Activated CD4-positive, alpha-beta T cell treated with anti-CD3 and anti-CD28 coated beads, Interleukin-2, amount 10 ng/mL, durations not matched to agents 7 days and 5 days (primary cell): ENCODE measurements at regions not wholly inside any gene's neighbourhood (a gene's known extent, or its start where the extent isn't known, plus 50 kb on each side); places are given as distances from the start of the nearest gene placed in this dataset.

ENCODE experiments used
- CTCF ChIA-PET: fragments of 350-600 bp; sonication (Branson Sonifier 250); formaldehyde crosslinking; loops from one replicate; lab custom pipeline; 2021; ENCODE audit warnings: antibody characterized with exemption; lab: Charles Lee
- POLR2A ChIA-PET: fragments of 350-600 bp; sonication (Branson Sonifier 250); formaldehyde crosslinking; loops from one replicate; lab custom pipeline; 2021; ENCODE audit warnings: antibody characterized with exemption; lab: Charles Lee
- DNase-seq: peaks from one replicate; pipeline ENCODE4 v3.0.0-alpha.2; 2020
- H3K27ac Mint-ChIP-seq: one replicate; pipeline ENCODE4 v1.8.0; 2021; ENCODE audit warnings: mild to moderate bottlenecking, moderate library complexity, mixed read lengths
- H3K27me3 Mint-ChIP-seq: one replicate; pipeline ENCODE4 v1.8.0; 2021; ENCODE audit warnings: mixed read lengths
- H3K36me3 Mint-ChIP-seq: one replicate; pipeline ENCODE4 v1.8.0; 2021; ENCODE audit warnings: low read depth, mixed read lengths
- H3K4me1 Mint-ChIP-seq: one replicate; pipeline ENCODE4 v1.8.0; 2021; ENCODE audit warnings: mixed read lengths
- H3K4me3 Mint-ChIP-seq: one replicate; pipeline ENCODE4 v1.8.0; 2021; ENCODE audit warnings: mild to moderate bottlenecking, moderate library complexity, mixed read lengths
- H3K9me3 Mint-ChIP-seq: one replicate; pipeline ENCODE4 v1.8.0; 2021; ENCODE audit warnings: mixed read lengths

DNA sequence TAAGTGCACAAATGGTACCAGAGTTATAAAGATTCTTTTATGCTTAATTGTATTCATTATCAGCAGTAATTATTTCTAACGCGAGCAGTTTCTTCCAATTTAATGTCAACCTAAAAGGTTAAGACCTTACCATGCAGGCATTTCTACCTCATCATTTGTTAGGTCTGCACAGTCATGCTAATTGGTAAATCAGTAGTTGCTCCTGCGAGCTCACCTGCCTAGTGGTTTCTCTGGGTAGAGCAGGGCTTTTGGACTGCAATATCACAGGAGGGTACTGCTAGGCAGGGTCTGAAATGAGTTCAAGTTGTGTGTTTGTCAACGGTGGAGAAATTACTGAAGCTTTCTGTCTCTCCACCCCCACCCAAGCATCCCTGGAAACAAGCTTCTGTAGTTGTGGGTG, 558.5 kb upstream of the MGMT start:
- no peak for DNase-seq
- no peak overlapping the region for H3K4me3 Mint-ChIP-seq
- no peaks in the 10 kb centered on the region for H3K9me3 Mint-ChIP-seq
- no peaks in the 10 kb centered on the region for H3K36me3 Mint-ChIP-seq
- no peak overlapping the region for H3K27ac Mint-ChIP-seq
- ChIA-PET CTCF (no interaction called here), POLR2A (no interaction called here)
- peaks cover 21% of the 10 kb centered on the region for H3K4me1 Mint-ChIP-seq
- H3K27me3 Mint-ChIP-seq = no peaks in the 10 kb centered on the region

DNA sequence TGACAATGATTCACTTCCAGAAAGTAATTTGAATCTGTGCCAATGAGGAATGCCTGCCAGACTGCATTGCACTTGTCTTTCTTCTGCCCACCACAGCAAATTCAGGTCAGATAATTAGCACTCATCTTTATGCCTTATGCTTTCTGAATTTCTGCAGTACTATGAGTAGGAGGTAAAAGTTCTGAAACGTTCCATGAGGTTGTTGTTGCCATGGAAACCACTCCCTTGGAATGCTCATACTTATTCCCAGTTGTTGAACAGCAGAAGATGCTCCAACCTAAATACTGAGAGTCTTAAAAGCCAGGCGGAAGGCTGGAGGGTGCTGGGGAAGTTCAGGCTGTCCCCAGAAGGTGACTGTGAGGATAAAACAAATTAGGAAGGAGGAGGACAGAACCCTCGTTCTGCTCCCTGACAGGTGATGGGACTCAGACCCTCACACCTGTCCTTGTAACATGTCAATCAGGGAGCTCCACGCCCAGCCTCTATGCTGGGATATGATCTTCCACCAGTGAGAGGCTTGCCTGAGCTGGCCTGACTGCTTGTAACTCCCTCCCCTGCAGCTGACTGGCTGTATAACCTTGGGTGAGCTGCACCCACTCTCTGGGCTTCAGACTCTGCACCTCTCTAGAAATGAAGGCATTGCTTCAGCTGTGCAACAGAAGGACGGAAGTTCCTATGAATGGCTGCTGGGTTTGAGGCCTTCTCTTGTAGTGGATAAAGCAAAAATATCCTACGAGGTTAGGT, 554.3 kb upstream of the MGMT start:
- H3K4me3 Mint-ChIP-seq = no peak overlapping the region
- no peaks in the 10 kb centered on the region for H3K36me3 Mint-ChIP-seq
- CTCF ChIA-PET = interaction anchor here (1.1 kb wide), 1 partner anchor 53 kb away, joined by 3 read pairs; no protein-coding TSS in a partner anchor
- no peak overlapping the region for H3K27ac Mint-ChIP-seq
- H3K4me1 Mint-ChIP-seq = peaks cover 22% of the 10 kb centered on the region
- POLR2A ChIA-PET = no interaction called here
- H3K9me3 Mint-ChIP-seq = no peaks in the 10 kb centered on the region
- no peak for DNase-seq
- no peaks in the 10 kb centered on the region for H3K27me3 Mint-ChIP-seq

DNA sequence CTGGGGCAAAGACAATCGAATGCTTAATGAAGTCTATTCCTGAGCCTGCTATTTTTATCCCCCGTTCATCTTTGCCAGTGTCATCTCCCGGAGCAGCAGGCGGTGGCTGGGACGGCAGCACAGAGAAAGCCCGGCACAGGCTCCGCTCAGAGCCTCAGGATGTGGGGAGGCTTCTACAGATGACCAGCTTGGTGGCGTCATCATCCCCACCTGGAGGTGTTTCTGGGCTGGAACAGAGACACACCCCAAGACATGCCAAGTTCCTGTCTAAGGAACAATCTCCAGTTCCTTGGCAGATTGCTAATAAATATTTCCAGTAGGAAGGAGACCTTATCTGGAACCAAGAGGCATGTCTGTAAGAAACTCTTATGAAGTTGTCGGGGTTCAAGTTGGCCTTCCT, 552.4 kb upstream of the MGMT start:
- H3K27ac Mint-ChIP-seq = no peak overlapping the region
- H3K9me3 Mint-ChIP-seq = no peaks in the 10 kb centered on the region
- CTCF ChIA-PET = no interaction called here
- POLR2A ChIA-PET = no interaction called here
- H3K4me3 Mint-ChIP-seq = no peak overlapping the region
- H3K27me3 Mint-ChIP-seq = no peaks in the 10 kb centered on the region
- H3K4me1 Mint-ChIP-seq = peaks cover 8% of the 10 kb centered on the region
- H3K36me3 Mint-ChIP-seq = no peaks in the 10 kb centered on the region
- DNase-seq = no peak

DNA sequence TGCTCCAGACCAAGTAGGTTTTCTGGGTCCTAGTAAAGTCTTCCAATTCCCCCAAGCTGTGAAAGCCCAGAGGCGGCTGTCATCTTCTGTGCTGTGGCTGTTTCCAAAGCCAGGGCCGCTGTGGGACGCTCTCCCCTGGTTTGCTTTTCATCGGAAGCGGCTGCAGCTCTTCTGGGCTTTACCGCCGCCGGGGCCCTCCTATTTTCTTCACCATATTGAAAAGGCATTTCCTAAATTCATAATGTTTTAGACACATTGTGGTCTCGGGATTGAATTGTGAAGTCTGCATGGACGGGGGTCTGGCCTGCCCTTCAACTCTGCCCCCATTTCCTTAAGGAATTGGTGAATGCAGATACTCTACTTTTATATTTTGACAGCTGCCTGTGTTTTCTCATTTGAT, 551.4 kb upstream of the MGMT start:
- no peaks in the 10 kb centered on the region for H3K27me3 Mint-ChIP-seq
- CTCF ChIA-PET = no interaction called here
- POLR2A ChIA-PET = no interaction called here

DNA sequence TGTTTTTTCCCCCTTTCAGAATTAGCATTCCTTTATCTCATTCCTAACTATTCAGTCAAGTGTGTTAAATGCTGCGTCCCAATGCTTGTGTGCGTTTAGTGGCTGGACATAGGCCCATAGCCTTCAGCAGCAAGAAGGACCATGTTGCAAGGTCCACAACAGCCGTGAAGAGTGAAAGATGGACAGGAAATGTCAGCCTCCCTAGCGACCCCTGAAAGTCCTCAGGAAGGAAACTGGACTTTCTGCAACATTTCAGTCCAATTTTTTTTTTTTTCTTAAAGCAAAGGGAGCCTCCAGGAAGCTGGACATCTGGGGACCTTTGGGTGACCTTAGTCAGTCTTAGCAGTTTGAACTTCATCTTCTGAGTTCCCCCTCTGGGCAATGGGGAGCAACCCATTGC, 550.7 kb upstream of the MGMT start:
- no peak for DNase-seq
- POLR2A ChIA-PET = no interaction called here
- H3K27ac Mint-ChIP-seq = no peak overlapping the region
- H3K4me3 Mint-ChIP-seq = no peak overlapping the region
- H3K36me3 Mint-ChIP-seq = no peaks in the 10 kb centered on the region
- CTCF ChIA-PET = no interaction called here
- peaks cover 8% of the 10 kb centered on the region for H3K4me1 Mint-ChIP-seq
- H3K9me3 Mint-ChIP-seq = no peaks in the 10 kb centered on the region
- H3K27me3 Mint-ChIP-seq = no peaks in the 10 kb centered on the region

More for the DNA sequence above, 551.4 kb upstream of the MGMT start:
- H3K27ac Mint-ChIP-seq = no peak overlapping the region
- H3K36me3 Mint-ChIP-seq = no peaks in the 10 kb centered on the region
- H3K9me3 Mint-ChIP-seq = no peaks in the 10 kb centered on the region
- H3K4me1 Mint-ChIP-seq = peaks cover 8% of the 10 kb centered on the region
- H3K4me3 Mint-ChIP-seq = no peak overlapping the region
- DNase-seq = no peak

DNA sequence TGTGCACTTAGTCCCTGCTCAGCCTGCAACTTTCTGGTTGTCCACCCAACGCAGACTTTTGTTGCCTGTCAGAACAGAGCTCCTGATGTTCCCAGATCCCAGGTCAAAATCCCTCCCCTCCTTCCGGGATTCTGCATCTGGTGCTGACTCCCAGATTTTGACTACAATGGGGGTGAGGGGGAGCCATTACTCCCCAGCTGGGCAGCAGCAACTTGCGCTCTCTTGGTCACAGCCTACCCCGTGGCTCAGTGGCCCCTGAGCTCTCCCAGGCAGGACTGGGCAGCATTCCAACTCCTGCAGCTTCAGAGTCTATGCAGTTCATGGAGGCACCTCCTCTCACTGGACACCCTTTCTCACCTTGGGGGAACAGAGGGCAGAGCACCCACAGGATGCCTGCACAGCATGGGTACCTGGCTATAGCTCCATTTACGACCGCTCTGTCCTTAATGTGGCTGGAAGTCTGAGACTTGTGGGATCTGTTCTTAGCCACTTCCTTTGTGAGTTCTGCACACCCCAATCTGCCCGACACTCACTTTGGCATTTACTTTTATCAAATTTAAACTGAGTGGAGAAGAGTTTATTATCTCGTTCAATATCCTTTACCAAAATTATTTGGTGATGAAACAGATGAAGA, 545.5 kb upstream of the MGMT start:
- ChIA-PET POLR2A (no interaction called here), CTCF (no interaction called here)
- Mint-ChIP-seq H3K4me1 (peaks cover 4% of the 10 kb centered on the region), H3K27me3 (peaks cover 3% of the 10 kb centered on the region), H3K4me3 (no peak overlapping the region), H3K27ac (no peak overlapping the region), H3K9me3 (no peaks in the 10 kb centered on the region), H3K36me3 (no peaks in the 10 kb centered on the region)
- no peak for DNase-seq

DNA sequence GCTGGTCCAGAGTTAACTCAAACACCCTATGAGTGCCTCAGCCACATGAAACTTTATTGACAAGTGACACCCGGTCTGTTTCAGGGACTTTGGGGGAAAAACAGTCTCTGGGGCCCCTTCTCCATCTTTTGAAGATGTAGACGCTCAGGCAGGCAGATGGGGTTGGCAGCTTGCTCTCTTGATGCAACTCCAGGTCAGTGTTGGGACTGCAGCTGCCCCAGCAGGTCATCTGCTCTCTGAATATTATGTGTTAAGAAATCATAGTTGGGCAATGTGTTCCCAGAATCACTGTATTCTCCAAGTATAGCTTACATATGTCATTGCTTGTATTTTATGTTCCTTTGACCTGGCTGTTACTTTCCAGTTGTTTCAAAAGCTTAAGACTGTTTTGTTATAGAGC, 544.9 kb upstream of the MGMT start:
- peaks cover 4% of the 10 kb centered on the region for H3K4me1 Mint-ChIP-seq
- CTCF ChIA-PET = no interaction called here
- POLR2A ChIA-PET = no interaction called here
- peaks cover 3% of the 10 kb centered on the region for H3K27me3 Mint-ChIP-seq
- H3K27ac Mint-ChIP-seq = no peak overlapping the region
- H3K4me3 Mint-ChIP-seq = no peak overlapping the region
- DNase-seq = no peak
- no peaks in the 10 kb centered on the region for H3K36me3 Mint-ChIP-seq
- no peaks in the 10 kb centered on the region for H3K9me3 Mint-ChIP-seq

DNA sequence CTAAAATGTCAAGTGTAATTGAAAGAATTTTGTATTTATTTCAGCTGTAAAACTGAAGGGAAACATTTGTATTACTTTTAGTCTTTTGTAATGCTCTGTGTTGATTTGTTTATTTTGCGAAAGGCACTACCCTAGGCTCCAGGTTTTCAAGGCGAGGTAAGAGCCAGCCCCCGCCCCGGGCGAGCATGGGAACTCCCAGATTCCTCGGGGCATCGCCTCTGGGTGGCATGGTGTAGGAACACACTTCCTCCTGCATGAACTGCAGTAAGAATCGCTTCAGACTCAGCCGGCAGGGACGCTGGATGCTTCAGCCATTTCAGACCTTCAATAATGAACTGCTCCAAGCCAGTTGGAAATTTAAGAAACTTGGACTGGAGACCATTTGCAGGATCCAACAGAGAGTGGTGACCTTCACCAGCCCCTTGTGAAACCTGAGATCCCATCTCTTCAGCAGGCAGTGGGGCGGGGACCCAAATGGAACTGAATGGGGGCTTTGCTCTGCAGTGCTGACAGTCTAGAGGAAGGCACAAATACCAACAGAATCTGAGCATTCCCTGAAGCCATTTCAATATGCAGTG, 544.3 kb upstream of the MGMT start:
- Mint-ChIP-seq H3K27ac (no peak overlapping the region), H3K4me1 (peaks cover 4% of the 10 kb centered on the region), H3K4me3 (no peak overlapping the region), H3K27me3 (peaks cover 3% of the 10 kb centered on the region), H3K9me3 (no peaks in the 10 kb centered on the region), H3K36me3 (no peaks in the 10 kb centered on the region)
- ChIA-PET POLR2A (no interaction called here), CTCF (no interaction called here)
- no peak for DNase-seq

DNA sequence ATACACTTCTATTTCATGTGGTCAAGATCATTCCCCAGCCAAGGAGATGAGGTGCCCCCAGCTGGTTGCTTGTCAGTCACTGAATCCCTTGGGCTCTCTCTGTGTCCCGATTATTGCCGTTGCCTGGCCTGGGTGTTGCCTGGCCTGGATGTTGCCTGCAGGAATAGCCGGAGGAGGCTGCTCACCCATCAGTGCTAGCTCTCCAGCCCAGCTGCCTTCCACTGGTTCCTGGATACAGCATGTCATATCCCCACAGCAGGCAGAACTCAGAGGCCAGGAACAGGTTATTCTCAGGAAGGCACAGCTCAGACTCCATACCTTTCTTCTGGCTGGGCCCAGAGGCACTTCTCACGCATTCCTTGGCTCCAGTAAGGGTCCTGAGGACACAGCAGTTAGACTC, 542.1 kb upstream of the MGMT start:
- no peak overlapping the region for H3K4me3 Mint-ChIP-seq
- no peak overlapping the region for H3K27ac Mint-ChIP-seq
- no peak for DNase-seq
- ChIA-PET CTCF (no interaction called here), POLR2A (no interaction called here)
- peaks cover 4% of the 10 kb centered on the region for H3K4me1 Mint-ChIP-seq
- H3K27me3 Mint-ChIP-seq = peaks cover 3% of the 10 kb centered on the region
- no peaks in the 10 kb centered on the region for H3K9me3 Mint-ChIP-seq
- no peaks in the 10 kb centered on the region for H3K36me3 Mint-ChIP-seq

DNA sequence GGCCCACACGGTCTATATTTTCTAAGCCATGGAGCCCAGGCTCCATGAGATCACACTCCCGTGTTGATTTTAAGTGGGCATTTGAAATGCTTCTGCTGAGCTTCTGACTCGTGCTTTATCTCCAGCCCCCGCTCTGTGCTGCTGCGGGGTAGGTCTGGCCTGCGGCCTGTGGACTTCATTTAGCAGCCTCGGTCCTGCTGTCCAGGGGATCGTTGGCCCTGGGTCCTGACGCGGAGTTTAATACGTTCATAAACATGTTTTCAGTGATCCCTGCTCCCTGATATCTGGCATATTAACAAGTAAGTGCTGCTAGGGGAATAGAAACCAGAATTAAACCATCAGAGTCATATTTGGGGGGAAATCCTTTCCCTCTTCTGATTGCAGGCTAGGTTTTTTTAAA, 540.3 kb upstream of the MGMT start:
- CTCF ChIA-PET = no interaction called here
- Mint-ChIP-seq H3K36me3 (no peaks in the 10 kb centered on the region), H3K4me1 (peaks cover 3% of the 10 kb centered on the region), H3K9me3 (no peaks in the 10 kb centered on the region), H3K27me3 (peaks cover 3% of the 10 kb centered on the region), H3K27ac (no peak overlapping the region), H3K4me3 (no peak overlapping the region)
- DNase-seq = no peak
- POLR2A ChIA-PET = no interaction called here

DNA sequence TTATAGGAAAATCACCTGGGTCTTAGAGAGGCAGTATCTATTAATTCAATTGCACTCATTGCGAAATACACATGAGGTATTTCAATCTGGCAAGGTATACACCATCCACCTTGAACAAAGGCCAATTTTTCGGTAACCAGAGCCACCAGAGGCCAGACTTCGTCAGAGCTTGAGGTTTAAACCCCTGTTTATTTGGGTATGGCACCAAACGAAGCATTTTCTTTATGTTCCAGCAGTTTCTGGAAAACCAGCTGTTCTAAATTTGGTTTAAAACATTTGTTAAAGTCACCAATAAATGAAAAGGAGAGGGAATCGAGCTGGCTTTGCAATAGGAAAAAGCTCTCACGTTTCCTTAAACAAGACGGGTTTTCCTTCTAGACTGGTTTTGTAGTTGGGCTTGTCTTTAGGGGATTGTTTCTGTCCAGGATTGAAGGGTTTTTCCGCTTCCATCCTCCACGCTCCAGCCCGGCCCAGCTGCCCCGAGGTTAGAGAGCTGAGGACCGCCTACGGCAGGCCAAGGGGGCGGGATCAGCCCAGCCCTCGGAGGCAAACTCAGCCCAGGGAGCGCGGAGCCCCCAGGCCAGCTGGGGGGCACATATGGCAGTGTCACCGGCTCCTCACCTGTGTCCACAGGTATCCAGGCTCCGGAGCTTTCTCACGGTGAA, 539.4 kb upstream of the MGMT start:
- Mint-ChIP-seq H3K4me1 (no peaks in the 10 kb centered on the region), H3K9me3 (no peaks in the 10 kb centered on the region), H3K27me3 (peaks cover 3% of the 10 kb centered on the region), H3K27ac (no peak overlapping the region), H3K4me3 (no peak overlapping the region), H3K36me3 (no peaks in the 10 kb centered on the region)
- ChIA-PET POLR2A (no interaction called here), CTCF (no interaction called here)
- DNase-seq = no peak

DNA sequence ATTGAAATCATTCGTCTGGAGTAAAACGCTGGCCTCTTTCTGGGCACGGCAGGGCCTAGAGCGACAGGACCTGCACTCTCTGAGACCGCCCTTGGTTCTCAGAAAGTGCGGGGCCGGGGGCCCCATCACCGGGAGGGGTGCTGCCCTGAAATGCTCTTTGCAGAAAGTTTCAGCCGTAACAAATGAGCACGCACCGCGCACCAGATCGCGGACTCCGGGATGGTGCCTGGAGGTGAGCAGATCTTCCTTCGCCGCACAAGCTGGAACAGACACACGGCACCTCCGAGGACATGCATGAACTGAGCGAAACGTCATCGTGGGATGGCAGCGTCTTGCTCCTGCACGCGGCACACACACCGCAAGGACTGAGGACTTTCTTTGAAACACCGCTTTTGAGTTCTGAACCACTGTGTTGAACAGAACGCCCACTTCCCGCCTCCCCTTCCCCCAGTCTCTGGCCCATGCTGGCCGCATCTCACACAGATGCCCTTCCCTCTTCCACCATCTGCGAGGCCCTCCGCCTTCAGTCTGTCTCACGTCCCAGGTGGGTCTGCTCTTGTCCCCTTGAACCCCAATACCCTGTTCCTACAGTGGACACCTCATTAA, 538.7 kb upstream of the MGMT start:
- Mint-ChIP-seq H3K4me3 (no peak overlapping the region), H3K27me3 (peaks cover 3% of the 10 kb centered on the region), H3K4me1 (no peaks in the 10 kb centered on the region), H3K9me3 (no peaks in the 10 kb centered on the region), H3K36me3 (no peaks in the 10 kb centered on the region), H3K27ac (no peak overlapping the region)
- ChIA-PET POLR2A (no interaction called here), CTCF (no interaction called here)
- no peak for DNase-seq

DNA sequence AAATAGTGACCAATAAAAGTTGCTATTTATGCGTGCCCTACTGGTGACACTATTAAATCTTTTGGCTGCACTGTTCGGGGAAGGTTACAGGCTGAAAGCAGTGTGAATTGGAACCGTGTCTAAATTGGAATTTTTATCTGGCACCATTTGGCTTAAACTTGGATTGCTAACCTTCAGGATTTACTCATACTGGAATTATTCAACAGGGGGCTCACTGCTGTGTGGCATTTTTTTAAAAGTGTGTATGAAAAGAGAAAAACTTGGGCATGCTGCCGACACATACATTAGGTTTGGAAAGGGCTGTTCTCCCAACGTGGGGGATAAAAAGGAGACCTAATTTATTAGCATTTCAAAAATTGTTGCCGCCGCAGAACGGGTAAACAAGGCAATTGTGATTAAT, 537.9 kb upstream of the MGMT start:
- Mint-ChIP-seq H3K27ac (no peak overlapping the region), H3K4me3 (no peak overlapping the region), H3K4me1 (no peaks in the 10 kb centered on the region), H3K9me3 (no peaks in the 10 kb centered on the region), H3K36me3 (no peaks in the 10 kb centered on the region), H3K27me3 (peaks cover 3% of the 10 kb centered on the region)
- no peak for DNase-seq
- ChIA-PET CTCF (no interaction called here), POLR2A (no interaction called here)
